GM10266 (cell line): ENCODE measurements at regions not wholly inside any gene's neighbourhood (a gene's known extent, or its start where the extent isn't known, plus 50 kb on each side); places are given as distances from the start of the nearest gene placed in this dataset.

Experiments used
- DNase-seq: peaks from one replicate; pipeline ENCODE4 v3.0.0; 2012; ENCODE audit errors: extremely low spot score
- CTCF ChIP-seq: IDR thresholded peaks from 2 replicates; pipeline ENCODE4 v1.5.1; 2012; ENCODE audit warnings: mild to moderate bottlenecking, low read depth; ENCODE audit not compliant: control insufficient read depth, insufficient read depth; ENCODE audit errors: missing control alignments

DNA sequence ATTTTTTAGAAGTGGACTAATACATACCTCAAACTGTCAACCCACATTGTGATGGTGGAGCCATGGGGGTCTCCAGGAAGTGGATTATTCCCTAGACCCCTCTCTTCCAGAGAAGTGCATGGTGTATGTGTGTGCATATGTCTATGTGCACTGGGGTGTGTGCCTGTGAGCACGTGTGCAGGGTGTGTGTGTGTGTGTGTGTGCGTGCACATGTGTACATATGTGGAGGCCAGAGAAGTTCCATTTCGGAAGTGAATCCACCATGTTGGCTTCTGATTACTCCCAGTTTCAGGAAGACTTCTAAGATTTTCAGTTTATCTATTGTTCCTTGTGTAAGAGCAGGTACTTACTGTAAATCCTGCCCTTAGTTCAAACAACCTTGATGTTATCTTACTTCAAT lies 208.5 kb upstream of the SULF2 start:
- DNase-seq, result no peak
- no peak for TF ChIP-seq CTCF

DNA sequence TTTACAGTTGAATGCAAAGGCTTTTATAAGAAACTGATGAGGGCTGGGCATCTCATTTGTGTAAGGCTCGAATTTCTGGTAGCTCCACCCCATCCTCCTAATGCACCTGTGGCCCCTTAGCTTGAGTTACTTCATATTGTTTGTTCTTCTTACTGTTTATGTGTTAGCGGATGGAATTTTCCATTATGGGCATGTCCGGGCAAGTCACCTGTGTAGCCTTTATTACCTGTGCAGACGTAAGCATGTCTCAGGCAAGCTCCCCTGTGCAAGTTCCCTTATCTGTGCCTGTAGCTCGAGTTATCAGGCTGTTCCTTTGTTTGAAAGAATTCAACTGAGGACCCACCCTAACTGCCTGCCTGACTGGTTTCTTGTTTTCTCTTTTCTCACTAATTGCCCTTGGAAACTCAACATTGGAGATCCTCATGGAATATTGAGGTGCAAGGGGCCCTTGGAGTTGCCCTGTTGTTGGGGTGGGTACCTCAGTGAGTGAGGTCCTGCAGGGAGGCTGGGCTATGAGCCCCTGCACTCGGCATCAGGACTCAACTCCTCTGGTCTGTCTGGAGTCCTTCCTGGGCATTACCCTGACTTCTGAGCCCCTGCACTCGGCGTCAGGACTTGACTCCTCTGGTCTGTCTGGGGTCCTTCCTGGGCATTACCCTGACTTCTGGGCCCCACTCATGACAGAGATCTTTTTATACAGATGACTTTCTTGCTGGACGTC lies 207.9 kb upstream of the SULF2 start:
- TF ChIP-seq CTCF, result no peak
- no peak for DNase-seq

GRCh38 chr20:47991875-47992488 lies 206.7 kb upstream of the SULF2 start:
- no peak for TF ChIP-seq CTCF
- no peak for DNase-seq

DNA sequence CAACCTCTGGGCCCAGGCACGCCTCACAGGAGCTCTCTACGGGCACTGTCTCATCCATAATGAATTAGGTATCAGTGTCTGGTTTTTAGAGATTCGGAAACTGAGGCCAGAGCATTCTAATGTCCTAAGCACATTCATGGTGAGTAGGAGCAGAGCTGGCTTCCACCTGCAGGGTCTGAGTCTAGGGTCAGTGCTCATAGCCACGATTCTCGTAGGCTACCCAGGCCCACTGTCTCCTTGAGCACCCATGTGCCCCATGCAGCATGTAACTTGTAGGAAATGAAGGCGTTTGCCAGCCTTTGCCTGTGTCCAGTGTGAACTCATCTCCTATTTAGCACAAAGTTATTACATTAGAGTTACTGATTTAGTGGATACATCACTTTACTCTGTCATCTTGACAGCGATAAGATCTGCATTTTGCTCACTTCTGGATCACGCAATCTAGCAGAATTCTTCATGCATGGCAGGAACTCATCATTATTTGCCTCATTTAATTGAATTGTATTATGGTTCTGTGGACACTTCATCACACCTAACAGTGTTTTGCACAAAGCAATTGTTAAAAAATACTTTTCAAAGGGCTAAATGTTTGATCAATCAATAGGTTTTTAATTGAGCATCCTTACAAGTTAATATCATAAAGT lies 205.3 kb upstream of the SULF2 start:
- no peak for TF ChIP-seq CTCF
- DNase-seq, result no peak

- DNase-seq, result no peak
Observed at GRCh38 chr20:47989957-47990356, 204.7 kb upstream of the SULF2 start.

GRCh38 chr20:47988676-47989075 lies 203.4 kb upstream of the SULF2 start:
- no peak for TF ChIP-seq CTCF
- no peak for DNase-seq

More at GRCh38 chr20:47989957-47990356, 204.7 kb upstream of the SULF2 start:
- no peak for TF ChIP-seq CTCF
